OCI-LY7 (cell line): ENCODE measurements at regions not wholly inside any gene's neighbourhood (a gene's known extent, or its start where the extent isn't known, plus 50 kb on each side); places are given as distances from the start of the nearest gene placed in this dataset.

Experiments used
- BruUV-seq: library from RNA; stranded (reverse); fragments of 400-500 nt; replicated peaks from 2 replicates; lab custom pipeline; 2021; lab: Mats Ljungman, UMichigan
- CTCF ChIA-PET: fragments of 300-600 bp; sonication (Branson Sonifier 250); formaldehyde crosslinking; loops from one replicate; lab custom pipeline; 2022; ENCODE audit warnings: antibody characterized with exemption; ENCODE audit not compliant: unreplicated experiment; lab: Charles Lee
- POLR2A ChIA-PET: fragments of 300-600 bp; sonication (Branson Sonifier 250); formaldehyde crosslinking; loops from one replicate; lab custom pipeline; 2022; ENCODE audit warnings: antibody characterized with exemption; lab: Charles Lee
- DNase-seq: peaks from one replicate; pipeline ENCODE4 v3.0.0-alpha.2; 2015; ENCODE audit warnings: low spot score
- H2AFZ ChIP-seq: fragments of 200-600 bp; sonication (generic), shearing (Covaris generic); 2 replicates; pipeline ENCODE4 v1.6.1; 2014; ENCODE audit warnings: mild to moderate bottlenecking, antibody characterized with exemption, low read length, moderate library complexity
- H3K27ac ChIP-seq: fragments of 200-600 bp; sonication (generic); 2 replicates; pipeline ENCODE4 v1.5.1; 2014; ENCODE audit warnings: mixed run types, low read depth, mild to moderate bottlenecking, moderate library complexity, low read length, inconsistent platforms; ENCODE audit not compliant: poor library complexity, severe bottlenecking
- H3K36me3 ChIP-seq: fragments of 200-600 bp; sonication (generic); 2 replicates; pipeline ENCODE4 v1.6.1; 2014; ENCODE audit warnings: mild to moderate bottlenecking, antibody characterized with exemption, low read length, moderate library complexity, mixed read lengths; ENCODE audit not compliant: insufficient read depth
- H3K4me1 ChIP-seq: fragments of 200-600 bp; sonication (generic); 2 replicates; pipeline ENCODE4 v1.5.1; 2014; ENCODE audit warnings: mild to moderate bottlenecking, low read length; ENCODE audit not compliant: insufficient read depth, poor library complexity, severe bottlenecking
- H3K4me2 ChIP-seq: fragments of 200-600 bp; sonication (generic); 2 replicates; pipeline ENCODE4 v1.6.1; 2014; ENCODE audit warnings: mild to moderate bottlenecking, low read length
- H3K4me3 ChIP-seq: fragments of 200-600 bp; sonication (generic); 2 replicates; pipeline ENCODE4 v1.5.1; 2014; ENCODE audit warnings: mild to moderate bottlenecking, low read depth, low read length; ENCODE audit not compliant: poor library complexity, severe bottlenecking
- H3K79me2 ChIP-seq: fragments of 200-600 bp; sonication (generic); 2 replicates; pipeline ENCODE4 v1.6.1; 2016; ENCODE audit warnings: low read depth, mild to moderate bottlenecking, low read length, moderate library complexity, mixed read lengths; ENCODE audit not compliant: insufficient read depth
- H3K9me2 ChIP-seq: fragments of 200-600 bp; sonication (generic); 2 replicates; pipeline ENCODE4 v1.6.1; 2016; ENCODE audit warnings: mild to moderate bottlenecking, low read length, mixed read lengths; ENCODE audit not compliant: insufficient read depth
- H3K9me3 ChIP-seq: fragments of 200-600 bp; sonication (generic); 2 replicates; pipeline ENCODE4 v1.6.1; 2014; ENCODE audit warnings: mild to moderate bottlenecking, mixed run types, low read length, mixed read lengths
- H4K20me1 ChIP-seq: fragments of 200-600 bp; sonication (generic); 2 replicates; pipeline ENCODE4 v1.6.1; 2014; ENCODE audit warnings: mild to moderate bottlenecking, antibody characterized with exemption, low read length, moderate library complexity, mixed read lengths; ENCODE audit not compliant: insufficient read depth
- CTCF ChIP-seq: fragments of 200-600 bp; sonication (generic); conservative IDR thresholded peaks from 2 replicates; pipeline ENCODE4 v1.5.1; 2014; ENCODE audit warnings: mild to moderate bottlenecking, antibody characterized with exemption, low read length, moderate library complexity, mixed read lengths
- EZH2phosphoT487 ChIP-seq: fragments of 200-600 bp; sonication (generic); IDR thresholded peaks from 2 replicates; pipeline ENCODE4 v1.6.1; 2018; ENCODE audit warnings: low read depth, borderline replicate concordance, mild to moderate bottlenecking, mixed run types, antibody characterized with exemption, low read length, moderate library complexity, mixed read lengths
- intact Hi-C: fragments of 100-400 bp; cut with micrococcal nuclease; formaldehyde crosslinking; loops from one replicate; pipeline ENCODE4 v1.10.0; 2022; ENCODE audit not compliant: unreplicated experiment

DNA sequence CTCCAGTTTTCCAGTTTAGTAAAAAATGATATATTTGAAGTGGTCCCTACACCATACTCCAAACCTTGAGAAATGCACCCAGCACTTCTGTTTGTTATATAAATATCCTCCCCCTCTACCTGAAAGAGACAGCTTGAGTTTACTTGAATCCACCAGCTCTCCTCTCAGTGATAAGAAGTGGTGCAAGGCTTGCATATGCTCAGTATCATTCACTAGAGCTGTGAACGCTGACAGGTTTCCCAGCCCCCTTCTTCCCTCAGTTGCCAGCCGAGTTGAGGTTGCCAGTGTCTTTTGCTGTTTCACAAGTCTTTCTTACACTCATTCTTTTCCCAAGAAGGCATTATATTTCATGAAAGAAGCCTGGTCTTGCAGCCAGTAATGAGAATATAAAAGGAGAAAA lies 880.0 kb downstream of the LRRTM4 start:
- BruUV-seq = no TSS peak
- no peaks in the 10 kb centered on the region for H3K9me3 ChIP-seq
- no peaks in the 10 kb centered on the region for H4K20me1 ChIP-seq
- H3K79me2 ChIP-seq = no peaks in the 10 kb centered on the region
- no peak overlapping the region for H3K4me3 ChIP-seq
- H3K9me2 ChIP-seq = no peaks in the 10 kb centered on the region
- no peak overlapping the region for H3K4me2 ChIP-seq
- DNase-seq = no peak
- TF ChIP-seq EZH2phosphoT487 (no peak), CTCF (no peak)
- no peak overlapping the region for H2AFZ ChIP-seq
- H3K27ac ChIP-seq = no peak overlapping the region
- H3K4me1 ChIP-seq = no peaks in the 10 kb centered on the region
- ChIA-PET POLR2A (no interaction called here), CTCF (no interaction called here)
- intact Hi-C loops = no loop called here
- no peaks in the 10 kb centered on the region for H3K36me3 ChIP-seq

DNA sequence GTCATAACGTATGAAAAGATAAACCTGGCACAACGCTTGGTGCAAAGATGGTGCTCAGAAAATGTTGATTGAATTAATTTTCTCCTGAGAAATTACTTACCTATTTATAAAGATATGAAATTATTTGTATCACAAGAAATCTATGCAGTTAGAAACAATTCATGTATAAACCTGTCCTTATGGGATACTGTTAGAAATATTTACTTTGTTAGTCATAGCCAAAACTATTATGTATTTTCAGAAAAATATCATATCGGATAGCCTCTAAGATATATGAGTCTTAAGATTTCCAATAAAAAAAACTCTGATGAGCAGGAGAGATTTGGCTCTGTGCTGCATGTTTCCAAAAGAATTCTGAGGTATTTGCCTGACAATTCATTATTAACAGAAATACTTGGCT lies 880.7 kb downstream of the LRRTM4 start:
- Histone ChIP-seq H3K4me2 (no peak overlapping the region), H3K4me3 (no peak overlapping the region), H3K36me3 (no peaks in the 10 kb centered on the region), H4K20me1 (no peaks in the 10 kb centered on the region), H3K79me2 (no peaks in the 10 kb centered on the region), H3K9me2 (no peaks in the 10 kb centered on the region), H3K27ac (no peak overlapping the region), H3K4me1 (no peaks in the 10 kb centered on the region), H3K9me3 (no peaks in the 10 kb centered on the region), H2AFZ (no peak overlapping the region)
- no peak for DNase-seq
- BruUV-seq = no TSS peak
- POLR2A ChIA-PET = no interaction called here
- intact Hi-C loops = no loop called here
- TF ChIP-seq CTCF = no peak
- no peak for TF ChIP-seq EZH2phosphoT487
- CTCF ChIA-PET = no interaction called here

DNA sequence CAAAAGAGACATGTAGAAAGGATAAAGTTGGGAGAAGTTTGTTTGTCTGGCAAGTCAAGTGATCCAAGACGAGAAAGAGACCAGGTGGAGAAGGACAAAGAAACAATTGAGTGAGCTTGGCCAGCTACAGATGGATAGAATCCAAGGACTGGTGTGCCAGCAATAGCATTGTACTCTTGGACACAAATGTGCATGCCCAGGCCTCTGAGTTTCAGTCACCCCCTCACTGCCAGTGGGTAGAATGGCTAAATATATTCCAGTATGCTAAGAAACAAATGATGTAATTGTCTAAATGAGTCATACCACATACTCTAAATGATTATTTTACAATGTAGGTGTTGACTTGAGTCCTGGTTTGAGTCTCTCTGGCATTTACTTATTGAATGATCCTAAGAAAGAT lies 881.3 kb downstream of the LRRTM4 start:
- Histone ChIP-seq H2AFZ (no peak overlapping the region), H3K79me2 (no peaks in the 10 kb centered on the region), H3K9me3 (no peaks in the 10 kb centered on the region), H3K4me2 (no peak overlapping the region), H3K4me1 (no peaks in the 10 kb centered on the region), H3K9me2 (no peaks in the 10 kb centered on the region), H4K20me1 (no peaks in the 10 kb centered on the region), H3K27ac (no peak overlapping the region), H3K4me3 (no peak overlapping the region), H3K36me3 (no peaks in the 10 kb centered on the region)
- BruUV-seq = no TSS peak
- no peak for DNase-seq
- intact Hi-C loops = no loop called here
- ChIA-PET POLR2A (no interaction called here), CTCF (no interaction called here)
- TF ChIP-seq CTCF (no peak), EZH2phosphoT487 (no peak)
